ENCODE measurements at regions not wholly inside any gene's neighbourhood (a gene's known extent, or its start where the extent isn't known, plus 50 kb on each side); places are given as distances from the start of the nearest gene placed in this dataset.

- no peaks in the 10 kb centered on the region for H3K9me3 Mint-ChIP-seq
- H3K36me3 Mint-ChIP-seq (ENCODE audit: low read depth): no peaks in the 10 kb centered on the region
- no peak for DNase-seq
- H3K4me3 Mint-ChIP-seq: no peak overlapping the region
- H3K27me3 Mint-ChIP-seq: peaks cover 27% of the 10 kb centered on the region
- no peaks in the 10 kb centered on the region for H3K4me1 Mint-ChIP-seq (ENCODE audit: low read depth)
- H3K27ac Mint-ChIP-seq: no peak overlapping the region
These were observed 159.9 kb upstream of the NAV2 start for GRCh38 chr11:19552656-19553260.

GRCh38 chr11:19552161-19552560 is 160.5 kb upstream of the NAV2 start:
- H3K27me3 Mint-ChIP-seq: peaks cover 27% of the 10 kb centered on the region
- no peaks in the 10 kb centered on the region for H3K4me1 Mint-ChIP-seq (ENCODE audit: low read depth)
- no peak overlapping the region for H3K27ac Mint-ChIP-seq
- no peaks in the 10 kb centered on the region for H3K36me3 Mint-ChIP-seq (ENCODE audit: low read depth)
- H3K4me3 Mint-ChIP-seq: no peak overlapping the region
- DNase-seq: no peak
- H3K9me3 Mint-ChIP-seq: no peaks in the 10 kb centered on the region

GRCh38 chr11:19551457-19551856 is 161.2 kb upstream of the NAV2 start:
- Mint-ChIP-seq H3K27me3 (peaks cover 27% of the 10 kb centered on the region), H3K4me3 (no peak overlapping the region), H3K36me3 (ENCODE audit: low read depth) (no peaks in the 10 kb centered on the region), H3K27ac (no peak overlapping the region), H3K4me1 (ENCODE audit: low read depth) (no peaks in the 10 kb centered on the region), H3K9me3 (no peaks in the 10 kb centered on the region)
- no peak for DNase-seq

- peaks cover 20% of the 10 kb centered on the region for H3K27me3 Mint-ChIP-seq
- H3K4me1 Mint-ChIP-seq (ENCODE audit: low read depth): no peaks in the 10 kb centered on the region
- no peaks in the 10 kb centered on the region for H3K36me3 Mint-ChIP-seq (ENCODE audit: low read depth)
- DNase-seq: no peak
- H3K9me3 Mint-ChIP-seq: no peaks in the 10 kb centered on the region
- H3K27ac Mint-ChIP-seq: no peak overlapping the region
- no peak overlapping the region for H3K4me3 Mint-ChIP-seq
These were observed 165.6 kb upstream of the NAV2 start for GRCh38 chr11:19547044-19547443.

DNA sequence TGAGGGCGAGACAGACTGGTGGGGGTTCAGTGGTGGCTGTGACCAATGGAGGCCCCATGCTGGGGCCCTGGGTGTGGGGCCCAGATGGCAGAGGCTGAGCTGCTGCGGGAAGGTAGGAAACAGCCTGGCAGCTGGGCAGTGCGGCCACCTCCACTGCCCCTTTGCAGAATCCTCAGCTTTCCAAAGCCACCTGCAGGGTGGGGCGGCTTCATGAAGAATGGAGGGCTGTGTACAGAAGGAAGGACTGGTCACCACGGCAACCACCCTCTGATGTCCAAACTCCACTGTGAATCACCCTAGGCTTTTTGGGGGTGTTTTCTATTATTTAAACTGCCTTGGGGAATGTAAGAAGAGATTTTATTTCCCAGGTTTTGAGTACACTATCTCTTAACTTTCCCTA is 166.3 kb upstream of the NAV2 start:
- Mint-ChIP-seq H3K9me3 (no peaks in the 10 kb centered on the region), H3K4me1 (ENCODE audit: low read depth) (no peaks in the 10 kb centered on the region), H3K4me3 (no peak overlapping the region), H3K27ac (no peak overlapping the region), H3K36me3 (ENCODE audit: low read depth) (no peaks in the 10 kb centered on the region), H3K27me3 (peaks cover 22% of the 10 kb centered on the region)
- DNase-seq: no peak

- H3K4me1 Mint-ChIP-seq (ENCODE audit: low read depth): no peaks in the 10 kb centered on the region
- peaks cover 13% of the 10 kb centered on the region for H3K27me3 Mint-ChIP-seq
- no peak overlapping the region for H3K27ac Mint-ChIP-seq
- no peaks in the 10 kb centered on the region for H3K9me3 Mint-ChIP-seq
- DNase-seq: no peak
- H3K4me3 Mint-ChIP-seq: no peak overlapping the region
- no peaks in the 10 kb centered on the region for H3K36me3 Mint-ChIP-seq (ENCODE audit: low read depth)
These were observed 171.1 kb upstream of the NAV2 start for GRCh38 chr11:19541521-19542049.

DNA sequence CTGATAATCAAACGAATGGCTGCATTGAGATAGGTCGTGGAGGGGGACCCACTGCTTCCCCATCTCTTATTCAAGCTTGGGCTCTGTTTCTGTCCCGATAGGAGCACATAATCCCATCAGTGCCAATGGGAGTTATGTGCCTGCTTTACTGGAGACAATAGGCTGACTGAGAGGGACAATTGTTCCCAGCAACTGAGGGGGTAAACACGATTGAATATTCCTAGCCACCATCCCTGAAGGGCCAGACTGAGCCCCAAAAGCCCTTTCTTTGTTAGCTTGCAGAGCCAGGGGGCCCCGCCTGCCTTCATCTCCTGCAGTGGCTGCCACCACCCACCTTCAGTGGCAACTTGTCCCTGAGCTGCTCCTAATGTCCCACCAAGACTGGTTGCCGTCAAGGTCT is 172.8 kb upstream of the NAV2 start:
- peaks cover 12% of the 10 kb centered on the region for H3K27me3 Mint-ChIP-seq
- no peak overlapping the region for H3K4me3 Mint-ChIP-seq
- no peaks in the 10 kb centered on the region for H3K36me3 Mint-ChIP-seq (ENCODE audit: low read depth)

GRCh38 chr11:19537803-19538453 is 174.7 kb upstream of the NAV2 start:
- Mint-ChIP-seq H3K36me3 (ENCODE audit: low read depth) (no peaks in the 10 kb centered on the region), H3K27ac (no peak overlapping the region), H3K4me3 (no peak overlapping the region), H3K4me1 (ENCODE audit: low read depth) (no peaks in the 10 kb centered on the region), H3K9me3 (no peaks in the 10 kb centered on the region), H3K27me3 (peaks cover 7% of the 10 kb centered on the region)
- no peak for DNase-seq

More for the DNA sequence above, 172.8 kb upstream of the NAV2 start:
- no peak overlapping the region for H3K27ac Mint-ChIP-seq
- no peak for DNase-seq
- H3K9me3 Mint-ChIP-seq: no peaks in the 10 kb centered on the region
- H3K4me1 Mint-ChIP-seq (ENCODE audit: low read depth): no peaks in the 10 kb centered on the region

- no peaks in the 10 kb centered on the region for H3K4me1 Mint-ChIP-seq (ENCODE audit: low read depth)
- no peaks in the 10 kb centered on the region for H3K9me3 Mint-ChIP-seq
- peaks cover 8% of the 10 kb centered on the region for H3K27me3 Mint-ChIP-seq
- no peaks in the 10 kb centered on the region for H3K36me3 Mint-ChIP-seq (ENCODE audit: low read depth)
- H3K4me3 Mint-ChIP-seq: no peak overlapping the region
- H3K27ac Mint-ChIP-seq: no peak overlapping the region
- DNase-seq: no peak
These were observed 176.5 kb upstream of the NAV2 start for GRCh38 chr11:19536131-19536530.

- no peak for DNase-seq
- H3K4me3 Mint-ChIP-seq: no peak overlapping the region
- no peaks in the 10 kb centered on the region for H3K36me3 Mint-ChIP-seq (ENCODE audit: low read depth)
- H3K27me3 Mint-ChIP-seq: peaks cover 21% of the 10 kb centered on the region
- no peaks in the 10 kb centered on the region for H3K4me1 Mint-ChIP-seq (ENCODE audit: low read depth)
- H3K27ac Mint-ChIP-seq: no peak overlapping the region
- H3K9me3 Mint-ChIP-seq: no peaks in the 10 kb centered on the region
These were observed 182.1 kb upstream of the NAV2 start for GRCh38 chr11:19530505-19530904.

GRCh38 chr11:19526119-19526518 is 186.5 kb upstream of the NAV2 start:
- peaks cover 13% of the 10 kb centered on the region for H3K27me3 Mint-ChIP-seq
- no peaks in the 10 kb centered on the region for H3K36me3 Mint-ChIP-seq (ENCODE audit: low read depth)
- H3K9me3 Mint-ChIP-seq: no peaks in the 10 kb centered on the region
- no peak overlapping the region for H3K4me3 Mint-ChIP-seq
- H3K4me1 Mint-ChIP-seq (ENCODE audit: low read depth): no peaks in the 10 kb centered on the region
- DNase-seq: no peak
- H3K27ac Mint-ChIP-seq: no peak overlapping the region

GRCh38 chr11:19525714-19526113 is 186.9 kb upstream of the NAV2 start:
- Mint-ChIP-seq H3K27me3 (peaks cover 13% of the 10 kb centered on the region), H3K4me1 (ENCODE audit: low read depth) (no peaks in the 10 kb centered on the region), H3K36me3 (ENCODE audit: low read depth) (no peaks in the 10 kb centered on the region), H3K27ac (no peak overlapping the region), H3K9me3 (no peaks in the 10 kb centered on the region), H3K4me3 (no peak overlapping the region)
- DNase-seq: no peak

GRCh38 chr11:19525276-19525675 is 187.4 kb upstream of the NAV2 start:
- Mint-ChIP-seq H3K4me3 (no peak overlapping the region), H3K36me3 (ENCODE audit: low read depth) (no peaks in the 10 kb centered on the region), H3K27ac (no peak overlapping the region), H3K9me3 (no peaks in the 10 kb centered on the region), H3K27me3 (peaks cover 13% of the 10 kb centered on the region), H3K4me1 (ENCODE audit: low read depth) (no peaks in the 10 kb centered on the region)
- DNase-seq: no peak

DNA sequence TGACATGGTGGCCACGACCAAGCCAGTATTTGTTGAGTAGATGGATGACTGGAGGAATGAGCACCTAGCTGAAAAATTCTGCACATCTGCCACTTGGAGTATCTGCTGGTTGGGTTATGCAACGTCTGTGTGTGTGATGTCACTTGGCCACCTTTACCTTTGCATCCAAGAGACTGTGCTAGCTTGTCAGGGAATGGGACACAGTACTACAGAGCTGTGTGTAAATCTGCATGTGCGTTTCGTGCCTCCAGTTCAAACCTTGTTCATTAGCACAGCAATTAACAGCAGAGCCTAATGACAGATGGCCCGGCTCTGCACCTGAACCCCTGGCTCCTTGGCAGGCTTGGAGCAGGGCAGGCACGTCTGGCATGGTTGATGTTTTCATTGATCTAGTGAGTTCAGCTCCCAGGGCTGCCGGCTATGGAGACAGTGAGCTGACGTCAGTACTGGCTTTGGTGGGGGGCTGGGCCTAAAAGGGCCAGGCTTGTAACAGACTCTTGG is 188.4 kb upstream of the NAV2 start:
- no peaks in the 10 kb centered on the region for H3K9me3 Mint-ChIP-seq
- no peak overlapping the region for H3K4me3 Mint-ChIP-seq
- H3K36me3 Mint-ChIP-seq (ENCODE audit: low read depth): no peaks in the 10 kb centered on the region
- H3K4me1 Mint-ChIP-seq (ENCODE audit: low read depth): no peaks in the 10 kb centered on the region
- no peak for DNase-seq
- peaks cover 10% of the 10 kb centered on the region for H3K27me3 Mint-ChIP-seq
- no peak overlapping the region for H3K27ac Mint-ChIP-seq

GRCh38 chr11:19520681-19521080 is 192.0 kb upstream of the NAV2 start:
- no peaks in the 10 kb centered on the region for H3K9me3 Mint-ChIP-seq
- no peak for DNase-seq
- H3K27me3 Mint-ChIP-seq: peaks cover 2% of the 10 kb centered on the region
- no peak overlapping the region for H3K27ac Mint-ChIP-seq
- no peak overlapping the region for H3K4me3 Mint-ChIP-seq
- no peaks in the 10 kb centered on the region for H3K4me1 Mint-ChIP-seq (ENCODE audit: low read depth)
- H3K36me3 Mint-ChIP-seq (ENCODE audit: low read depth): no peaks in the 10 kb centered on the region
